ENCODE measurements at regions not wholly inside any gene's neighbourhood (a gene's known extent, or its start where the extent isn't known, plus 50 kb on each side); places are given as distances from the start of the nearest gene placed in this dataset.

- Histone ChIP-seq H3K4me3 (replicated peaks in 1 of 3) (no peak overlapping the region), H3K27me3 (no peaks in the 10 kb centered on the region), H3K27ac (no peak overlapping the region), H3K36me3 (no peaks in the 10 kb centered on the region), H3K4me1 (no peaks in the 10 kb centered on the region), H3K9me3 (no peaks in the 10 kb centered on the region)
- intact Hi-C loops (cut with DNase I), result no loop called here
- DNase-seq, result no peak
- TF ChIP-seq POLR2A (IDR thresholded peaks at IDR 0.05) (no peak), CTCF (IDR thresholded peaks at IDR 0.05) (no peak)
These were observed 277.2 kb upstream of the TMEFF2 start for GRCh38 chr2:192471982-192472381.

- intact Hi-C loops (cut with DNase I), result no loop called here
- TF ChIP-seq POLR2A (IDR thresholded peaks at IDR 0.05) (no peak), CTCF (IDR thresholded peaks at IDR 0.05) (no peak)
- Histone ChIP-seq H3K27ac (no peak overlapping the region), H3K4me3 (replicated peaks in 1 of 3) (no peak overlapping the region), H3K4me1 (no peaks in the 10 kb centered on the region), H3K36me3 (no peaks in the 10 kb centered on the region), H3K27me3 (no peaks in the 10 kb centered on the region), H3K9me3 (no peaks in the 10 kb centered on the region)
- DNase-seq, result no peak
- 75 to 79% methylated on average over 1 of the region's 1 CpG for WGBS, 2 donors
These were observed 274.9 kb upstream of the TMEFF2 start for GRCh38 chr2:192469612-192470011.

GRCh38 chr2:192467953-192468660, 273.4 kb upstream of the TMEFF2 start:
- Histone ChIP-seq H3K36me3 (no peaks in the 10 kb centered on the region), H3K4me1 (no peaks in the 10 kb centered on the region), H3K27me3 (no peaks in the 10 kb centered on the region), H3K9me3 (no peaks in the 10 kb centered on the region), H3K27ac (no peak overlapping the region), H3K4me3 (replicated peaks in 1 of 3) (no peak overlapping the region)
- no peak for DNase-seq
- 70 to 75% methylated on average over 4 of the region's 4 CpGs for WGBS, 2 donors
- TF ChIP-seq CTCF (IDR thresholded peaks at IDR 0.05) (no peak), POLR2A (IDR thresholded peaks at IDR 0.05) (no peak)
- intact Hi-C loops (cut with DNase I), result no loop called here

GRCh38 chr2:192465141-192465540, 270.4 kb upstream of the TMEFF2 start:
- no peak for TF ChIP-seq POLR2A (IDR thresholded peaks at IDR 0.05)
- no peak for TF ChIP-seq CTCF (IDR thresholded peaks at IDR 0.05)
- Histone ChIP-seq H3K9me3 (no peaks in the 10 kb centered on the region), H3K4me3 (replicated peaks in 1 of 3) (no peak overlapping the region), H3K27me3 (no peaks in the 10 kb centered on the region), H3K27ac (no peak overlapping the region), H3K4me1 (no peaks in the 10 kb centered on the region), H3K36me3 (no peaks in the 10 kb centered on the region)
- intact Hi-C loops (cut with DNase I), result no loop called here
- WGBS, 2 donors, result 87 to 90% methylated on average over 1 of the region's 1 CpG
- no peak for DNase-seq

GRCh38 chr2:192459422-192459821, 264.7 kb upstream of the TMEFF2 start:
- intact Hi-C loops (cut with DNase I), result no loop called here
- TF ChIP-seq CTCF (IDR thresholded peaks at IDR 0.05) (no peak), POLR2A (IDR thresholded peaks at IDR 0.05) (no peak)

More at GRCh38 chr2:192459422-192459821, 264.7 kb upstream of the TMEFF2 start:
- DNase-seq, result no peak
- Histone ChIP-seq H3K4me1 (no peaks in the 10 kb centered on the region), H3K27me3 (no peaks in the 10 kb centered on the region), H3K27ac (no peak overlapping the region), H3K36me3 (no peaks in the 10 kb centered on the region), H3K9me3 (no peaks in the 10 kb centered on the region), H3K4me3 (replicated peaks in 1 of 3) (no peak overlapping the region)
- 94 to 97% methylated on average over 1 of the region's 1 CpG for WGBS, 2 donors
